GM18951 (cell line): ENCODE measurements at regions not wholly inside any gene's neighbourhood (a gene's known extent, or its start where the extent isn't known, plus 50 kb on each side); places are given as distances from the start of the nearest gene placed in this dataset.

Source experiments
- POLR2A ChIP-seq: IDR thresholded peaks from 4 replicates; pipeline ENCODE4 v1.6.1; 2011; ENCODE audit warnings: mild to moderate bottlenecking; ENCODE audit not compliant: insufficient read length, insufficient read depth; ENCODE audit errors: extremely low read depth
- in situ Hi-C: fragments of 300-500 bp; cut with MboI; formaldehyde crosslinking; loops from one replicate; pipeline ENCODE4 v1.12.0; 2022; ENCODE audit warnings: low sequenced_read_pairs, mixed read lengths, inconsistent platforms; ENCODE audit not compliant: unreplicated experiment

DNA sequence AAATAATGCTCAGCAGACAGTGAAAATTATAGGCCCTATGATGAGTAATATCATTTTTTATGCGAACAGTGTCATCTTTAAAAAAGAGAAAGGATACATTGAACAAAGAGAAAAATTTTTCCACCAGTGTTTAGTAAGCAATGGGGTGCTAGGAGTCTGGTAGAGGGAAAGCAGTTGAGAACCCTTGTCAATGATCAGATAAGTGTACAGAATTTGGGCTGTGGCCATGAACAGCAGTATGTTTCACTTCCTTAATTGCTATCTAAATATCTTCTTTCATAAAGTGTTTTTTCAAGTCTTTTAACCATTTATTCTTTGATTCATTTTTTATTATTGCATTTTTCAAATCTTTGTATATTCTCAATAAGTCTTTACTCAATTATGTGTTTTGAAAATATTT is 750.7 kb upstream of the KCND2 start:
- in situ Hi-C loops = no loop called here
- TF ChIP-seq POLR2A = no peak

DNA sequence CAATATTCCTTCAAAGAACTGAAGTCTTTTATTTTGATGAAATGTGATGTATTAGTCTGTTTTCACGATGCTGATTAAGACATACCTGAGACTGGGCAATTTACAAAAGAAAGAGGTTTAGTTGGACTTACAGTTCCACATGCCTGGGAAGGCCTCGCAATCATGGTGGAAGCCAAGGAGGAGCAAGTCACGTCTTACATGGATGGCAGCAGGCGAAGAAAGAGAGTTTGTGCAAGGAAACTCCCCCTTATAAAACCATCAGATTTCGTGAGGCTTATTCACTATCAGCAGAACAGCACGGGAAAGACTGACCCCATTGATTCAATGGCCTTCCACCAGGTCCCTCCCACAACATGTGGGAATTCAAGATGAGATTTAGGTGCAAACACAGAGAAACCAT is 750.3 kb upstream of the KCND2 start:
- in situ Hi-C loops = no loop called here
- TF ChIP-seq POLR2A = no peak

DNA sequence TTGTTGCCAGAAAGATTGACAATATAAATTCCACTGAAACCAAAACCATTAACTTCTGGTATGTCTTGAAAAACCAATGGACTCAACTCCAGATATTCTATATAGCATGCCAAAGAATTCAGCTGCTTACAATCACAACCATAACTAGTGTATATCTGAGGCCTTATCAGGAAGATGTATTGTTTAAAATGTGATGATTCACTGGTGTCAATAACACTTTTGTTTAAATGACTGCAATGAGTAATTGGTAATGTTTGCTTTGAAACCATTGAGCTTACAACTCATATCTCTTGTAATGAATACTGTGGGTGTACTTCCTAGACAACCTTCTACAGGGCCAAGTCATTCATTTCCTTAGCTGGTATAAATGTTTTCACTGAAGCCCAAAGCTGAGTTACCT is 727.9 kb upstream of the KCND2 start:
- TF ChIP-seq POLR2A = no peak

DNA sequence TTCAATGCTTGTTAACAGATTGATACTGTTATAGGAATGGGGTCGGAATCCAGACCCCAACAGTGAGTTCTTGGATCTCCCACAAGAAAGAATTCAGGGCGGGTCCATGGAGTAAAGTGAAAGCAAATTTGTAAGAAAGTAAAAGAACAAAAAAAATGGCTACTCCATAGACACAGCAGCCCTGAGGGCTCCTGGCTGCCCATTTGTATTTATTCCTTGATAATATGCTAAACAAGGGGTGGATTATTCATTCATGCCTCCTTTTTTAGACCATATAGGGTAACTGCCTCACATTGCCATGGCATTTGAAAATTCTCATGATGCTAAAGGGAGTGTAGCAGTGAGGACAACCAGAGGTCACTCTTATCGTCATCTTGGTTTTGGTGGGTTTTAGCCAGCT is 717.2 kb upstream of the KCND2 start:
- TF ChIP-seq POLR2A = no peak
- in situ Hi-C loops = no loop called here

More for the DNA sequence above, 727.9 kb upstream of the KCND2 start:
- in situ Hi-C loops = no loop called here

DNA sequence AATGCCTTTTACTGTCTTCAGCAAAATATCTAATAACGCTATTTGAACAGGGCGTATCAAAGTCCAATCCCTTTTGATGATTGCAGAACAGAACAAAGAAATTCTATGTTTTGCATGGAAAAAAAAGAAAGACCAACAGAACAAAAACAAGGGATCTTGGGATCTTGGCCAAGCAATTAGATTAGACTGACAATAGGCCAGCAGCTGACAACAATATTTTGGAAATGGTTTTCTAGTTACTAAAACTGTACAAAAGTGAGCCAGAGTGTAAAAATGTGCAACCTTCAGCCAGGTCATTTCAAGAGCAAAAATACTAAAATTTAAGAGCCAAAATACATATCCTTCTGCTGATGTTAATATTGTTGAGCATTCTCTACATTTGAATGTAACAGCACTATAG is 716.5 kb upstream of the KCND2 start:
- no peak for TF ChIP-seq POLR2A
- in situ Hi-C loops = no loop called here

DNA sequence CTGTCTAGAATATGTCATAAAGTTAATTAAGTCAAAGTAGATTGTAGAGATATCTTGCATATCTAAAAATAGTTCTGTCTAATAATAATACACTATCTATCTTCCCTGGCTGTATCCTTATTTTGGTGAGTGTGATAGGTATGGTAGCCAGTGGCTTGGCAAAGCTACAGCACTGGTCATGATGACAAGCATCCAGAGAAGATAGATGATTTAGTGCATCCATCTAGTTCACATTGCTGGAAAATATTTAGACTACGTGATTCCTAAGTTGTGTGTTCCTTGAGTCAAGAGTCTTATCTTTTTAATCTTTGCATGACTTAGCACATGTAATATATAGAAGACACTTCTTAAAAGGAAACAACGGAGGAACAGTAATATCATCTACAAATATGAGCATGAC is 711.2 kb upstream of the KCND2 start:
- in situ Hi-C loops = no loop called here
- TF ChIP-seq POLR2A = no peak

DNA sequence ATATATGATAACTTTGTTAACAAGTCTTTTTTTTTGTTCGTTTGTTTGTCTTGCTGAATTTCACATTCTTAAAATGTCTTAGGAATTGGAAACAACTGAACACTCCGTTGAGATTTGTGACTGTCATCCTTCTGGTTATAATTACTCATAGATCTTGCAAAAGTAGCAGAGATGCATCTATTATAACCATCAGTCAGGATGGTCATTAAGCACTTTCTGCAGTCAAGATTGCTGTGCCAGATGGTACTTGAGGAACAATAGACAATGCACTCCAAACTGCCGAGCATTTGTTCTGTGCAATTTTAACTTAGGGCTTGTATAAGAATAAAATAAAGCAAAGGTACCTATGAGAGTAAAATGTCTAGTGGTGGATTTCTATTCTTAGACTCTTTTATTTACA is 710.1 kb upstream of the KCND2 start:
- TF ChIP-seq POLR2A = no peak
- in situ Hi-C loops = no loop called here

DNA sequence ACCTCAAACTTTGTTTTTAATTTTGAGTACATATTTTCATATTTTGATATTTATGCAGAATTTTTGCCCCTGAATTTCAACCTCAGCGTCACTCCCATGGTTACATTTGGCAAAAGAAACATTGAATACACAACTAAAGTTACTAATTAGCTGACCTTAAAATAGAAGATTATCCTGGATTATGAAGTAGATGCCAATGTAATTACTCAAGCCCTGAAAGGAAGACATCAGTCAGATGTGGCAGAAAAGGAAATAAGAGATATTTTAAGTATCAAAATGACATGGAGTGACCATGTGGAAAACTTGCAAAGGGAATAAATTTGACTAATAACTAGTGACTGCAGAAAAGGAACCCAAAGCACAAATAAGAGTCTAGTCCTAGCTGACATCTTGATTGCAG is 701.3 kb upstream of the KCND2 start:
- no peak for TF ChIP-seq POLR2A

DNA sequence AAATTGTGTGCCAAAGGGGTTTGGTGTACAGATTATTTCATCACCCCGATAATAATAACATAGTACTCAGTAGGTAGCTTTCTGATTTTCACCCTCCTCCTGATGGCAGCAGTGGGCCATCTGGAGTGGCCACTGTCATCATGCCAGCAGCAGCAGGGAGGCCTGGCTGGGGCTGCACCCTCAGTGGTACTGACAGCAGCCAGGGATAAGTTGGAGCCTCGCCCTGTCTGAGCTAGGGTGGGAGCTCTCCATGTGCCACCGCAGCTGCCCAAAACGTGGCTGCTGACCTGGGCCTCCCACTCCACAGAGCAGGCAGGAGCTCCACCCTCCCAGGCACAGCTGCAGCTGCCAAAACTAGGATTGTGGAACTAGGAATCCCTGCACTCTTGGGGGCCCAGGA is 700.8 kb upstream of the KCND2 start:
- in situ Hi-C loops = no loop called here
- no peak for TF ChIP-seq POLR2A

More for the DNA sequence above, 701.3 kb upstream of the KCND2 start:
- in situ Hi-C loops = no loop called here

DNA sequence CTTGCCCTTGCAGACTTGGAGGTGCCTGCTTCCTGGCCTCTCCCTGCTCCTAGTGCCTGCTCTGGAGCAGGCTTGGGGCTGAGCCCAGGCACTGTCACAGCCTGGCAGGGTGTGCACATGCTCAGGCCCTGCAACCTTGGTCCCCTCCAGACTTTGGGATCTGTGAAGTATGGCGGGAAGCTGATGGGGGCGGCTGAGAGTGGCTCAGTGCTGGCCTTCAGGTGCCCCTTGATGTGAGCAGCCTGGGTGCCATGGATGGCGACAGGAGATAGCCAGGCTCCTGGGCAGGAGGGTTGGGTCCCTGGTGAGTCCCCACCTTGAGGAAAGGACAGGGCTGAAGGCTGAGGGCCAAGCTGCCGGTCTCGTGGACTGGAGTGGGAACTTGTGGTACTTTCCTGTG is 700.4 kb upstream of the KCND2 start:
- TF ChIP-seq POLR2A = no peak
- in situ Hi-C loops = no loop called here

DNA sequence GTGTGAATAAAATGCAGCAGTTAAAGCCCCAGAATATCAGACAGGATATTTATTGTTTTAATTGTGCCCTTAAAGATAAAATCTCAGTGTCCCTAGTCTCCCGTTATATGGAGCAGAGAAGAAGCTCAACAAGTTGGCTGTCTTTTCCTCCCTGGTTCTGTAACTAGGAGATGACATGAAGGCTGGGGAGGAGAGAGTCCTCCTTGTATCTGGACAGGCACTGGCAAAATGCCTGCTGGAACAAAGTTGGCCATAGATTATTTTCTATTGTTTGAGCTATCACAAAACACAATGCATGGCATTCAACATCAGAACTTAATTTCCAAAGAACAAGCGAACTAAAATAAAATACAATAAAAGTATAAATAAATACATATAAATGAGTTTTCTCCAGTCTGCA is 694.9 kb upstream of the KCND2 start:
- in situ Hi-C loops = no loop called here
- TF ChIP-seq POLR2A = no peak

DNA sequence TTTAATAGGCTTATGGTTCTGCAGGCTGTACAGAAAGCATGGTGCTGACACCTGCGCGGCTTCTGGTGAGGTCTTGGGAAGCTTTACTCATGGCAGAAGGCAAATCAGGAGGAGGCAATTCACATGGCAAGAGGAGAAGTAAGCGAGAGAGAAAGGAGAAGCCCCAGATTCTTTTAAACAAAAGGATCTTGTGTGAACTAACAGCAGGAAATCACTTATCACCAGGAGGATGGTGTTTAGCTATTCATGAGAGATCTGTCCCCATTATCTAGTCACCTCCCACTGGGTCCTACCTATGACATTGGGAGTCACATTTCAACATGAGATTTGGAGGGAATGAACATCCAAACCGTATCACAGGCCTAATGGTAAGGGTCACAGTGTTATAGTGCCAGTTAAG is 678.0 kb upstream of the KCND2 start:
- in situ Hi-C loops = no loop called here
- no peak for TF ChIP-seq POLR2A

DNA sequence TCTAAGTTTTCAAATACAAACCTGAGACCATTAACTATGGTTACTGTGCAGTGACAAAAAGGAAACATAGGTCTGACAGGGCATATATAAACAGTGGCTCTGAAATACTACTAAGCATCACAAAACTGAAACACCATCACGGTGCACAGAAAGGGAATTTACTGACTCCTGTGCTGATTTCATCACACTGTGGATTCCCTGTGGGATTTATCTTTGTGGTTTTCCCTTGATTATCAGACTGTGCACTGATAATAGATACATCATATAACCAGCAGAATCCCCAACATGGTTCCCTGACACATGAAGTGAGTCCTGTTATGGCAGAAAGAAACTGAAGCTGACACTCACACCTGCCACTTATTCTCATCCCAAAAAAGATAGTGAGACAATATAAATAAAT is 676.3 kb upstream of the KCND2 start:
- in situ Hi-C loops = no loop called here

DNA sequence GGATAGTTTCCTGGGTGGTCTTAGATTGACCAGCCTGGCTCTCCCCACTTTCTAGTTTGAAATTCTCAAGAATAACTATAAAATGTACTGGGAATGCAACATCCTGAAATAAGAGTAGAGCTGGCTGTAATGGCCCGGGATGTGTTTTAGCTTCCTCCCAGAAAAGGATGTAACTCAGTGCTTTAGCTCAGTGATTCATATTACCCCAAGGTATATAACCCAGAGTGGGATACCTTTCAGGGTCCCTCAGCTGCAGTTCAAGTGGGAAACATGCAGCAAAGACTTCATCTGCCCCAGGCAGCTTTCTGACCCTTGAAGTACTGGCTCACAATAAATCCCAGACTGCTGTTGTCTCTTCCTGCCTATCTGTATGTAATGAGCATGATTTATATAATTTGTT is 666.7 kb upstream of the KCND2 start:
- TF ChIP-seq POLR2A = no peak
- in situ Hi-C loops = no loop called here

More for the DNA sequence above, 676.3 kb upstream of the KCND2 start:
- TF ChIP-seq POLR2A = no peak

DNA sequence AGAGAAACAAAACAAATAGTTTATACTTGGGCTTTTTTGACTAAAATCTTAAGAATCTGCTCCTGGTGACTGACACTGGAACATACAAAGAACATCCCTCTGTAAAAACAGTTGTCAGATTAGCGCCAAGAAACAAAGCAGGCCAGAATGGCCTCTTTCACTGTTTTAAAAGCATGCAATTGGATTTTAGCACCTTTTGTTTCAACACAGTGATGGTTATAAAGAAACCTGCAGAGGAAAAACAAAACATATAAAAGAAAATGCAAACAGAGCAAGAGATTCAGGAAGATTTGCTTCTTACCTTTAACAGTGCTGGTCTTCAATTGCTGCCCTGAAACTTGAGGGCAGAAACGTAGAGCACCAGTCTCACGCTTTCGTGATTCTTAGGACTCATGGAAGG is 652.2 kb upstream of the KCND2 start:
- TF ChIP-seq POLR2A = no peak
- in situ Hi-C loops = no loop called here
